ENCODE measurements at regions not wholly inside any gene's neighbourhood (a gene's known extent, or its start where the extent isn't known, plus 50 kb on each side); places are given as distances from the start of the nearest gene placed in this dataset.
A peak's percentile ranks its signal among the peaks of the same experiment; 100 is the strongest.

DNA sequence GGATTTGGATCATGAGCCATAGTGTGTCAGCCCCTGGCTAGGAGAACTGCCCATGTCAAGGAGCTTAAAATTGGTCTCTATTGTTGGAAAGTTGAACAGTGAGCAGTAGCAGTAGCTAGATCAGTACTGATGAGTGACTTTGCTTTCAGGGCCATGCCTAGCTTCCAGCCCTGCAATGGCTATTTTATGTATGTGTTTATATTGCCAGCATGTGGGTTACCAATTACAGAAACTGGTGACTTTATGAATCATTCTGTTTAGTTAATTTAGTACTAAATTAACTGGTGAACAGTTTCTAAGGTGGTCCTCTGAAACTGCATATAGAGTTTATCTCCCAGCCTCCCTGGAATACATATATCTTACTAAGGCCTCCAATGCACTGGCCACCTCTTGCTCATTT lies 908.1 kb upstream of the ALCAM start:
- Histone ChIP-seq H3K4me1 (peaks cover 7% of the 10 kb centered on the region), H3K27me3 (no peaks in the 10 kb centered on the region), H3K4me3 (no peak overlapping the region), H3K9me3 (no peaks in the 10 kb centered on the region), H3K36me3 (no peaks in the 10 kb centered on the region), H3K27ac (no peak overlapping the region)
- DNase-seq (no peak), ATAC-seq (no peak)
- TF ChIP-seq, protein P1, sequence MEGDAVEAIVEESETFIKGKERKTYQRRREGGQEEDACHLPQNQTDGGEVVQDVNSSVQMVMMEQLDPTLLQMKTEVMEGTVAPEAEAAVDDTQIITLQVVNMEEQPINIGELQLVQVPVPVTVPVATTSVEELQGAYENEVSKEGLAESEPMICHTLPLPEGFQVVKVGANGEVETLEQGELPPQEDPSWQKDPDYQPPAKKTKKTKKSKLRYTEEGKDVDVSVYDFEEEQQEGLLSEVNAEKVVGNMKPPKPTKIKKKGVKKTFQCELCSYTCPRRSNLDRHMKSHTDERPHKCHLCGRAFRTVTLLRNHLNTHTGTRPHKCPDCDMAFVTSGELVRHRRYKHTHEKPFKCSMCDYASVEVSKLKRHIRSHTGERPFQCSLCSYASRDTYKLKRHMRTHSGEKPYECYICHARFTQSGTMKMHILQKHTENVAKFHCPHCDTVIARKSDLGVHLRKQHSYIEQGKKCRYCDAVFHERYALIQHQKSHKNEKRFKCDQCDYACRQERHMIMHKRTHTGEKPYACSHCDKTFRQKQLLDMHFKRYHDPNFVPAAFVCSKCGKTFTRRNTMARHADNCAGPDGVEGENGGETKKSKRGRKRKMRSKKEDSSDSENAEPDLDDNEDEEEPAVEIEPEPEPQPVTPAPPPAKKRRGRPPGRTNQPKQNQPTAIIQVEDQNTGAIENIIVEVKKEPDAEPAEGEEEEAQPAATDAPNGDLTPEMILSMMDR (IDR thresholded peaks at IDR 0.05) = no peak
- intact Hi-C loops (cut with DNase I) = no loop called here

DNA sequence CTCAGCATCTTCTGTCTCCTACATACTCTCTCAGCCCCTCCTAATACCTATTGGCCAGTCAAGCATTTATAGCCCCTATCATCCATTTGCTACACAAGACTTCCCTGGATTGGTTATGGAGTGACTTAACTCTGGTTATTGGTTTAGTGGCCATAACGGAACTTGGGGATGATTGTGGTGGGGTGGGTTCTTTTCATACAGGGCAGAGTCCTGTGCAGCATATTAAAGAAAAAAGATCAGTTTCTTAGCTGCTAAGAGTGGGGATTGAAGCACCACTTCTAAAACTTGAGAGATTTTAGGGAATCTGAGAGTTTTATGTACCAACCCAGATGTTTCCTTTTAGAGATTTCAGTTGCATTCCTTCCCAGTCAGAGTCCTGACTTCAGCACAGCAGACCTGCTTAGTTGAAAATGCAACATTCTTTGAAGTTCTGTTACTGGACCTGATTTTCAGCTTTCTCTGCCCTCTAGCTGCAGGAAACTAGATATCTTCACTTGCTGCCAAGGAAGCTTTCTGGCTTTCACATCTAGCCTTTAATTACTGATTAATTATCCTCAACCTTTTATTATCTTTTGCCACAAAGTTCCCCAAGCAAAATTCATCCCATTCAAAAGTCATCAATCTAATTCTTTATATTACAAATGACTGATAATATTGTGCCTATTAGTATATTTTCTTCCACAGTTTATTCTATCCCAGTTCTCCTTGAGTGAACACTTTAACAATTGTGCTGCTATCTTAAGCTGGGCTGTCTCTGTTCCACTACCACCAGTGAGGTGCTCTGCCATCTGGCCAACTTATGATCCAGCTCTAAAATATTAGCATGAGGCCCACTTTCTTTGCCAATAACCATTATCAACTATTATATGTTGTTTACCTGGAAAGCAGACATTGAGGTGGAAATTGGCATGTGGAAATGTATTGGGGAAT lies 906.0 kb upstream of the ALCAM start:
- Histone ChIP-seq H3K27ac (no peak overlapping the region), H3K27me3 (no peaks in the 10 kb centered on the region), H3K9me3 (no peaks in the 10 kb centered on the region), H3K4me1 (peaks cover 7% of the 10 kb centered on the region), H3K36me3 (no peaks in the 10 kb centered on the region), H3K4me3 (no peak overlapping the region)
- ATAC-seq = no peak
- intact Hi-C loops (cut with DNase I) = no loop called here
- DNase-seq = no peak
- TF ChIP-seq, protein P1 (IDR thresholded peaks at IDR 0.05) = peak; percentile 30

DNA sequence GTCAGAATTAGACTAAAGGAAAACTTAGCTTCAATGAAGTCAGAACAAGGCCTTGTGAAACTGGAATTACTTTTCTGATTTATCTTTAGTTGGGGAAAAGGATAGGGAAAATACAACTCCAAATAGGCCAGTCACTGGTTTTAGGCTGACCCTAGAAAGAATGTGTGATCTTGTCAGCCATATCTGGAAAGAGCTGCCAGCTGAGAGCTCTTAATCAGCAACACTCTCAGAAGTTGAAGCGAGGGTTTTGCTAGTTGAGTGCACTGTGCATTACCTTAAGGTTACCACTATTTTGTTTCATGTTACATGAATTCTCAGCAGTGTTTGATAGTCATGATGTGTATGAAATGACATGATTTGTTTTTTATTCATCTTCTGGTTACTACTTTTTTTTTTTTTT lies 905.3 kb upstream of the ALCAM start:
- no peaks in the 10 kb centered on the region for H3K36me3 ChIP-seq
- no peak for DNase-seq
- TF ChIP-seq, protein P1 (IDR thresholded peaks at IDR 0.05) = no peak
- H3K4me3 ChIP-seq = no peak overlapping the region
- no peak for ATAC-seq
- H3K9me3 ChIP-seq = no peaks in the 10 kb centered on the region
- peaks cover 7% of the 10 kb centered on the region for H3K4me1 ChIP-seq
- no peak overlapping the region for H3K27ac ChIP-seq
- intact Hi-C loops (cut with DNase I) = no loop called here
- no peaks in the 10 kb centered on the region for H3K27me3 ChIP-seq

DNA sequence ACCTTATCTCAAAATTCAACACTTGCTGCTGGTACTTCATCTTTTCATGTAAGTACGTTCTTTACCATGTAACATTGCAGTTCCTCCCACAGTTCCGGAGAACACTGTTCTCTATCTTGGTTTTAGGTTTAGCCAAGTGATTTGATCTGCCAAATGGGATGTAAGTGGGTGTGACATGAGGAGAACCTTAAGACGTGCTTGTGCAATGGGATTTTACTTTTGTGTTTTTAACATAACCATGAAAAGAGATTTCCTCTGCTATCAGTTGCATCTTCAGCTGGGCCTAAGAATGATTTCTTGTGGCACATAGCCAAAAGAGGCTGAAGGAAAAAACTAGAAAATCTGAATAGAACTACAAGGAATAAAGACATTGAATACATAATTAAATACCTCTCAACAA lies 894.5 kb upstream of the ALCAM start:
- no peak for ATAC-seq
- H3K27ac ChIP-seq = no peak overlapping the region
- TF ChIP-seq, protein P1 (IDR thresholded peaks at IDR 0.05) = no peak
- intact Hi-C loops (cut with DNase I) = no loop called here
- no peaks in the 10 kb centered on the region for H3K9me3 ChIP-seq
- H3K4me3 ChIP-seq = no peak overlapping the region
- H3K4me1 ChIP-seq = no peaks in the 10 kb centered on the region
- H3K27me3 ChIP-seq = no peaks in the 10 kb centered on the region
- DNase-seq = no peak
- no peaks in the 10 kb centered on the region for H3K36me3 ChIP-seq

DNA sequence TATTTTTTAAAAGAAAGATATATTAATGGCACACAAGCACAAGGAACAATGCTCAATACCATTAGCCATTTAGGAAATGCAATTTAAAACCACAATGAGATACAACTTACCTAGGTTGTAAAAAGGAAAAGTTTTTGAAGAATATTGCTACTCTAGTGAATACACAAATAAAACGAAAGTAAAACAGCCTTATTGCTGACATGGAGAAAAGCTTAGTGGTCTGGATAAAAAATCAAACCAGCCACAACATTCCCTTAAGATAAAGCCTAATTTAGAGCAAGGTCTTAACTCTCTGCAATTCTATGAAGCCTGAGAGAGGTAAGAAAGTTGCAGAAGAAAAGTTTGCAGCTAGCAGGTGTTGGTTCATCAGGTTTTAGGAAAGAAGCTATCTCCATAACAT lies 892.7 kb upstream of the ALCAM start:
- intact Hi-C loops (cut with DNase I) = no loop called here
- no peaks in the 10 kb centered on the region for H3K36me3 ChIP-seq
- H3K9me3 ChIP-seq = no peaks in the 10 kb centered on the region
- no peak for ATAC-seq
- TF ChIP-seq, protein P1 (IDR thresholded peaks at IDR 0.05) = no peak
- H3K4me1 ChIP-seq = no peaks in the 10 kb centered on the region
- no peak for DNase-seq
- H3K27ac ChIP-seq = no peak overlapping the region
- H3K4me3 ChIP-seq = no peak overlapping the region
- H3K27me3 ChIP-seq = no peaks in the 10 kb centered on the region

Data from upper lobe of right lung (tissue), 1 donor.